ENCODE measurements at regions not wholly inside any gene's neighbourhood (a gene's known extent, or its start where the extent isn't known, plus 50 kb on each side); places are given as distances from the start of the nearest gene placed in this dataset.

- ChIA-PET CTCF (no interaction called here), POLR2A (no interaction called here)
- H3K27ac ChIP-seq (ENCODE audit: insufficient read depth in 1 of 2, low read depth in 1 of 2, low read length in 2 of 2, poor library complexity in 1 of 2, severe bottlenecking in 2 of 2), result no peak overlapping the region
- H3K9me3 ChIP-seq (ENCODE audit: control extremely low read depth in 1 of 5, control insufficient read depth in 4 of 5, insufficient read depth in 2 of 5, low read depth in 1 of 5, low read length in 4 of 5), result no peaks in the 10 kb centered on the region
- no peak for DNase-seq
- H3K4me3 ChIP-seq (ENCODE audit: control insufficient read depth in 1 of 7, extremely low read depth in 1 of 7, insufficient read depth in 4 of 7, low read depth in 2 of 7, low read length in 6 of 7), result no peak overlapping the region
- WGBS (ENCODE audit: insufficient coverage), result 100% methylated on average over 1 of the region's 1 CpG
- H3K36me3 ChIP-seq (ENCODE audit: control insufficient read depth in 4 of 4, insufficient read depth in 4 of 4, low read length in 3 of 4), result no peaks in the 10 kb centered on the region
- H3K4me1 ChIP-seq (ENCODE audit: control extremely low read depth in 1 of 4, control insufficient read depth in 4 of 4, insufficient read depth in 4 of 4, low read length in 3 of 4), result no peaks in the 10 kb centered on the region
- no peaks in the 10 kb centered on the region for H3K27me3 ChIP-seq (replicated peaks in 2 of 5; ENCODE audit: control insufficient read depth in 4 of 5, insufficient read depth in 5 of 5, low read length in 4 of 5)
These were observed 255.3 kb upstream of the MTNR1B start for GRCh38 chr11:92714111-92714510.

GRCh38 chr11:92717240-92717639 is 252.2 kb upstream of the MTNR1B start:
- POLR2A ChIA-PET, result interaction anchor here (0.6 kb wide), 1 partner anchor 335 kb away, joined by 4 read pairs; no protein-coding TSS in a partner anchor
- Histone ChIP-seq H3K36me3 (ENCODE audit: control insufficient read depth in 4 of 4, insufficient read depth in 4 of 4, low read length in 3 of 4) (no peaks in the 10 kb centered on the region), H3K27ac (ENCODE audit: insufficient read depth in 1 of 2, low read depth in 1 of 2, low read length in 2 of 2, poor library complexity in 1 of 2, severe bottlenecking in 2 of 2) (no peak overlapping the region), H3K27me3 (replicated peaks in 2 of 5; ENCODE audit: control insufficient read depth in 4 of 5, insufficient read depth in 5 of 5, low read length in 4 of 5) (no peaks in the 10 kb centered on the region), H3K9me3 (ENCODE audit: control extremely low read depth in 1 of 5, control insufficient read depth in 4 of 5, insufficient read depth in 2 of 5, low read depth in 1 of 5, low read length in 4 of 5) (no peaks in the 10 kb centered on the region), H3K4me1 (ENCODE audit: control extremely low read depth in 1 of 4, control insufficient read depth in 4 of 4, insufficient read depth in 4 of 4, low read length in 3 of 4) (no peaks in the 10 kb centered on the region), H3K4me3 (ENCODE audit: control insufficient read depth in 1 of 7, extremely low read depth in 1 of 7, insufficient read depth in 4 of 7, low read depth in 2 of 7, low read length in 6 of 7) (no peak overlapping the region)
- CTCF ChIA-PET, result interaction anchor here (1.3 kb wide), 1 partner anchor 10 kb away, joined by 3 read pairs; no protein-coding TSS in a partner anchor
- no peak for DNase-seq
- no CpG with 5 or more reads among the region's 1 CpG for WGBS (ENCODE audit: insufficient coverage)

- ChIA-PET POLR2A (no interaction called here), CTCF (no interaction called here)
- no peak overlapping the region for H3K27ac ChIP-seq (ENCODE audit: insufficient read depth in 1 of 2, low read depth in 1 of 2, low read length in 2 of 2, poor library complexity in 1 of 2, severe bottlenecking in 2 of 2)
- WGBS (ENCODE audit: insufficient coverage), result 100% methylated on average over 1 of the region's 3 CpGs
- H3K9me3 ChIP-seq (ENCODE audit: control extremely low read depth in 1 of 5, control insufficient read depth in 4 of 5, insufficient read depth in 2 of 5, low read depth in 1 of 5, low read length in 4 of 5), result no peaks in the 10 kb centered on the region
- H3K27me3 ChIP-seq (replicated peaks in 2 of 5; ENCODE audit: control insufficient read depth in 4 of 5, insufficient read depth in 5 of 5, low read length in 4 of 5), result no peaks in the 10 kb centered on the region
- H3K4me3 ChIP-seq (ENCODE audit: control insufficient read depth in 1 of 7, extremely low read depth in 1 of 7, insufficient read depth in 4 of 7, low read depth in 2 of 7, low read length in 6 of 7), result no peak overlapping the region
- no peak for DNase-seq
- no peaks in the 10 kb centered on the region for H3K36me3 ChIP-seq (ENCODE audit: control insufficient read depth in 4 of 4, insufficient read depth in 4 of 4, low read length in 3 of 4)
- no peaks in the 10 kb centered on the region for H3K4me1 ChIP-seq (ENCODE audit: control extremely low read depth in 1 of 4, control insufficient read depth in 4 of 4, insufficient read depth in 4 of 4, low read length in 3 of 4)
These were observed 249.1 kb upstream of the MTNR1B start for GRCh38 chr11:92720385-92720784.

GRCh38 chr11:92725352-92725751 is 244.1 kb upstream of the MTNR1B start:
- H3K4me3 ChIP-seq (ENCODE audit: control insufficient read depth in 1 of 7, extremely low read depth in 1 of 7, insufficient read depth in 4 of 7, low read depth in 2 of 7, low read length in 6 of 7), result no peak overlapping the region
- no peaks in the 10 kb centered on the region for H3K9me3 ChIP-seq (ENCODE audit: control extremely low read depth in 1 of 5, control insufficient read depth in 4 of 5, insufficient read depth in 2 of 5, low read depth in 1 of 5, low read length in 4 of 5)
- POLR2A ChIA-PET, result no interaction called here
- H3K27me3 ChIP-seq (replicated peaks in 2 of 5; ENCODE audit: control insufficient read depth in 4 of 5, insufficient read depth in 5 of 5, low read length in 4 of 5), result no peaks in the 10 kb centered on the region
- no peak overlapping the region for H3K27ac ChIP-seq (ENCODE audit: insufficient read depth in 1 of 2, low read depth in 1 of 2, low read length in 2 of 2, poor library complexity in 1 of 2, severe bottlenecking in 2 of 2)
- no CpG with 5 or more reads among the region's 1 CpG for WGBS (ENCODE audit: insufficient coverage)
- CTCF ChIA-PET, result interaction anchor here (0.7 kb wide), 1 partner anchor 10 kb away, joined by 5 read pairs; no protein-coding TSS in a partner anchor
- no peaks in the 10 kb centered on the region for H3K36me3 ChIP-seq (ENCODE audit: control insufficient read depth in 4 of 4, insufficient read depth in 4 of 4, low read length in 3 of 4)
- H3K4me1 ChIP-seq (ENCODE audit: control extremely low read depth in 1 of 4, control insufficient read depth in 4 of 4, insufficient read depth in 4 of 4, low read length in 3 of 4), result no peaks in the 10 kb centered on the region
- DNase-seq, result no peak

GRCh38 chr11:92727123-92727522 is 242.3 kb upstream of the MTNR1B start:
- Histone ChIP-seq H3K4me1 (ENCODE audit: control extremely low read depth in 1 of 4, control insufficient read depth in 4 of 4, insufficient read depth in 4 of 4, low read length in 3 of 4) (no peaks in the 10 kb centered on the region), H3K36me3 (ENCODE audit: control insufficient read depth in 4 of 4, insufficient read depth in 4 of 4, low read length in 3 of 4) (no peaks in the 10 kb centered on the region), H3K9me3 (ENCODE audit: control extremely low read depth in 1 of 5, control insufficient read depth in 4 of 5, insufficient read depth in 2 of 5, low read depth in 1 of 5, low read length in 4 of 5) (no peaks in the 10 kb centered on the region), H3K27me3 (replicated peaks in 2 of 5; ENCODE audit: control insufficient read depth in 4 of 5, insufficient read depth in 5 of 5, low read length in 4 of 5) (no peaks in the 10 kb centered on the region), H3K27ac (ENCODE audit: insufficient read depth in 1 of 2, low read depth in 1 of 2, low read length in 2 of 2, poor library complexity in 1 of 2, severe bottlenecking in 2 of 2) (no peak overlapping the region), H3K4me3 (ENCODE audit: control insufficient read depth in 1 of 7, extremely low read depth in 1 of 7, insufficient read depth in 4 of 7, low read depth in 2 of 7, low read length in 6 of 7) (no peak overlapping the region)
- no CpG with 5 or more reads among the region's 2 CpGs for WGBS (ENCODE audit: insufficient coverage)
- DNase-seq, result no peak
- CTCF ChIA-PET, result interaction anchor here (1.0 to 1.3 kb wide), 4 partner anchors 10 to 160 kb away, joined by 3 read pairs; no protein-coding TSS in a partner anchor
- POLR2A ChIA-PET, result no interaction called here

DNA sequence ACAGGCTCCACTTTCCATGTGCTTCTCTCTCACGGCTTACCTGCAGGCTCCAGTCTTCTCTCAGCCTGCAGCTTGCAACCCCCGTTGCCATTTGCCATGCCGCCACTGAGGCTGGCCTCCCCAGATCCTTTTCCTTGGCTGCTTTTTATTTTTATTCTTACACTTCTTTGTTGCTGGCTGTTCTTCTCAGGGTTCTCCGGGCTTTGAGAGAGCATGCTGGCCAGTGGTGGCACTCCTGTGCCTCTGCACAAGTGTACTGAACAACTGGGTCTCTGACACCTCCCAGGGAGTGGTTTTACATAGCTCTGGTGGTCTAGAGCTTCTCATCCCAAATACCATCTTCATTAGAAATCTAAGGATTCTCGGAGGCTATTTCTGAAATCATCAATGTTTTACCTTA is 241.7 kb upstream of the MTNR1B start:
- Histone ChIP-seq H3K4me3 (ENCODE audit: control insufficient read depth in 1 of 7, extremely low read depth in 1 of 7, insufficient read depth in 4 of 7, low read depth in 2 of 7, low read length in 6 of 7) (no peak overlapping the region), H3K36me3 (ENCODE audit: control insufficient read depth in 4 of 4, insufficient read depth in 4 of 4, low read length in 3 of 4) (no peaks in the 10 kb centered on the region), H3K27me3 (replicated peaks in 2 of 5; ENCODE audit: control insufficient read depth in 4 of 5, insufficient read depth in 5 of 5, low read length in 4 of 5) (no peaks in the 10 kb centered on the region), H3K4me1 (ENCODE audit: control extremely low read depth in 1 of 4, control insufficient read depth in 4 of 4, insufficient read depth in 4 of 4, low read length in 3 of 4) (no peaks in the 10 kb centered on the region), H3K27ac (ENCODE audit: insufficient read depth in 1 of 2, low read depth in 1 of 2, low read length in 2 of 2, poor library complexity in 1 of 2, severe bottlenecking in 2 of 2) (no peak overlapping the region), H3K9me3 (ENCODE audit: control extremely low read depth in 1 of 5, control insufficient read depth in 4 of 5, insufficient read depth in 2 of 5, low read depth in 1 of 5, low read length in 4 of 5) (no peaks in the 10 kb centered on the region)
- 96% methylated on average over 4 of the region's 5 CpGs for whole genome bisulfite sequencing (ENCODE audit: insufficient coverage)
- POLR2A ChIA-PET, result no interaction called here
- DNase-seq, result no peak
- CTCF ChIA-PET, result no interaction called here

DNA sequence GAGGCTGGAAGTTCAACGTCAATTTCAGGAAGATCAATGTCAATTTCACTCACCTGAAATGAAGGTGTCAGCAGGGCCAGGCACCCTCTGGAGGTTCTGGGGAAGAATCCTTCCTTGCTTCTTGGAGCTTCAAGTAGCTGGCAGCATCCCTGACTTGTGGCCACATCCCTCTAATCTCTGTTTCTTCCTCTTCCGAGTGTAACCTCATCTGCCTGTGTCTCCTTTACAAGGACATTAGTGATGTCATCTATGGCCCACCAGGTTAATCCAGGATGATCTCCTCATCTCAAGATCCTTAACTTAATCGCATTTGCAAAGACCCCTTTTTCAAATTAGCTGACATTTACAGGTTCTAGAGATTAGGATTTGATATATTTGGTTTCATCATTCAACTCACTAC is 240.8 kb upstream of the MTNR1B start:
- POLR2A ChIA-PET, result no interaction called here
- CTCF ChIA-PET, result no interaction called here
- Histone ChIP-seq H3K4me3 (ENCODE audit: control insufficient read depth in 1 of 7, extremely low read depth in 1 of 7, insufficient read depth in 4 of 7, low read depth in 2 of 7, low read length in 6 of 7) (no peak overlapping the region), H3K9me3 (ENCODE audit: control extremely low read depth in 1 of 5, control insufficient read depth in 4 of 5, insufficient read depth in 2 of 5, low read depth in 1 of 5, low read length in 4 of 5) (no peaks in the 10 kb centered on the region), H3K27ac (ENCODE audit: insufficient read depth in 1 of 2, low read depth in 1 of 2, low read length in 2 of 2, poor library complexity in 1 of 2, severe bottlenecking in 2 of 2) (no peak overlapping the region), H3K4me1 (ENCODE audit: control extremely low read depth in 1 of 4, control insufficient read depth in 4 of 4, insufficient read depth in 4 of 4, low read length in 3 of 4) (no peaks in the 10 kb centered on the region), H3K27me3 (replicated peaks in 2 of 5; ENCODE audit: control insufficient read depth in 4 of 5, insufficient read depth in 5 of 5, low read length in 4 of 5) (no peaks in the 10 kb centered on the region), H3K36me3 (ENCODE audit: control insufficient read depth in 4 of 4, insufficient read depth in 4 of 4, low read length in 3 of 4) (no peaks in the 10 kb centered on the region)
- 95% methylated on average over 2 of the region's 3 CpGs for WGBS (ENCODE audit: insufficient coverage)
- DNase-seq, result no peak
